Bronchial epithelial cell (primary cell): ENCODE measurements at regions not wholly inside any gene's neighbourhood (a gene's known extent, or its start where the extent isn't known, plus 50 kb on each side); places are given as distances from the start of the nearest gene placed in this dataset.
"Not testable (repeated sequence)": the region's sequence is repeated elsewhere in the genome, so short reads cannot be mapped to it uniquely, and the experiment has no call there.

Experiments
- DNase-seq: peaks from one replicate; pipeline ENCODE4 v3.0.0-alpha.2; 2010; ENCODE audit warnings: low read depth
- FAIRE-seq: peaks from 2 replicates; lab custom pipeline; 2011; peaks lifted over from hg19 to GRCh38; lab: Jason Lieb, UNC
- H3K27me3 ChIP-seq: 2 replicates; pipeline ENCODE4 v1.5.1; 2011; ENCODE audit warnings: low read length; ENCODE audit not compliant: control insufficient read depth, insufficient read depth
- H3K36me3 ChIP-seq: 2 replicates; pipeline ENCODE4 v1.5.1; 2011; ENCODE audit warnings: low read length; ENCODE audit not compliant: control insufficient read depth, insufficient read depth
- H3K4me3 ChIP-seq: 2 replicates; pipeline ENCODE4 v1.5.1; 2011; ENCODE audit warnings: mild to moderate bottlenecking, low read depth, low read length, control low read depth
- CTCF ChIP-seq: IDR thresholded peaks from 2 replicates; pipeline ENCODE4 v1.5.1; 2011; ENCODE audit warnings: mild to moderate bottlenecking, moderate library complexity, low read length, control low read depth, inconsistent platforms; ENCODE audit not compliant: insufficient read depth, severe bottlenecking

- FAIRE-seq (no peak), DNase-seq (no peak)
These were observed 95.3 kb upstream of the CARD11 start for GRCh38 chr7:3138997-3139396.

GRCh38 chr7:3140834-3141233, 97.2 kb upstream of the CARD11 start:
- FAIRE-seq (no peak), DNase-seq (no peak)
- no peaks in the 10 kb centered on the region for H3K27me3 ChIP-seq
- TF ChIP-seq CTCF: no peak
- H3K36me3 ChIP-seq: no peaks in the 10 kb centered on the region
- H3K4me3 ChIP-seq: no peak overlapping the region

More at GRCh38 chr7:3138997-3139396, 95.3 kb upstream of the CARD11 start:
- no peak for TF ChIP-seq CTCF
- H3K36me3 ChIP-seq: no peaks in the 10 kb centered on the region
- H3K4me3 ChIP-seq: no peak overlapping the region
- no peaks in the 10 kb centered on the region for H3K27me3 ChIP-seq

GRCh38 chr7:3141326-3141725, 97.7 kb upstream of the CARD11 start:
- FAIRE-seq: no peak
- H3K36me3 ChIP-seq: no peaks in the 10 kb centered on the region
- TF ChIP-seq CTCF: no peak
- no peak overlapping the region for H3K4me3 ChIP-seq
- H3K27me3 ChIP-seq: no peaks in the 10 kb centered on the region
- DNase-seq: no peak

- H3K4me3 ChIP-seq: no peak overlapping the region
- no peak for DNase-seq
- H3K36me3 ChIP-seq: no peaks in the 10 kb centered on the region
- FAIRE-seq: no peak
- no peaks in the 10 kb centered on the region for H3K27me3 ChIP-seq
- TF ChIP-seq CTCF: no peak
These were observed 100.5 kb upstream of the CARD11 start for GRCh38 chr7:3143869-3144775.

- H3K4me3 ChIP-seq, DNase-seq, FAIRE-seq, H3K36me3 ChIP-seq, H3K27me3 ChIP-seq: not testable (repeated sequence)
These were observed 101.1 kb upstream of the CARD11 start for GRCh38 chr7:3144776-3145125.

GRCh38 chr7:3146571-3147226, 103.0 kb upstream of the CARD11 start:
- no peak overlapping the region for H3K4me3 ChIP-seq

GRCh38 chr7:3148471-3148870, 104.8 kb upstream of the CARD11 start:
- not testable (repeated sequence) for H3K36me3 ChIP-seq, H3K27me3 ChIP-seq, DNase-seq, H3K4me3 ChIP-seq, FAIRE-seq

More at GRCh38 chr7:3146571-3147226, 103.0 kb upstream of the CARD11 start:
- Histone ChIP-seq H3K27me3 (no peaks in the 10 kb centered on the region), H3K36me3 (no peaks in the 10 kb centered on the region)
- DNase-seq (peak; percentile 42), FAIRE-seq (no peak)
- no peak for TF ChIP-seq CTCF
